ENCODE measurements at regions not wholly inside any gene's neighbourhood (a gene's known extent, or its start where the extent isn't known, plus 50 kb on each side); places are given as distances from the start of the nearest gene placed in this dataset.

GRCh38 chr1:5632814-5633213, 359.4 kb downstream of the NPHP4 start:
- POLR2A ChIA-PET = no interaction called here

GRCh38 chr1:5632224-5632623, 360.0 kb downstream of the NPHP4 start:
- ChIA-PET CTCF (no interaction called here), POLR2A (no interaction called here)
- Mint-ChIP-seq H3K4me1 (no peaks in the 10 kb centered on the region), H3K36me3 (ENCODE audit: low read depth) (no peaks in the 10 kb centered on the region), H3K4me3 (no peak overlapping the region), H3K27me3 (peaks cover 6% of the 10 kb centered on the region), H3K27ac (no peak overlapping the region), H3K9me3 (peaks cover 3% of the 10 kb centered on the region)
- no peak for TF ChIP-seq CTCF (IDR thresholded peaks at IDR 0.05)
- no peak for ATAC-seq (ENCODE audit: low read depth)
- DNase-seq = no peak
- intact Hi-C loops (cut with micrococcal nuclease) = no loop called here

More at GRCh38 chr1:5632814-5633213, 359.4 kb downstream of the NPHP4 start:
- CTCF ChIA-PET = no interaction called here
- Mint-ChIP-seq H3K9me3 (peaks cover 4% of the 10 kb centered on the region), H3K36me3 (ENCODE audit: low read depth) (no peaks in the 10 kb centered on the region), H3K4me3 (no peak overlapping the region), H3K27ac (no peak overlapping the region), H3K27me3 (peaks cover 7% of the 10 kb centered on the region), H3K4me1 (no peaks in the 10 kb centered on the region)
- no peak for DNase-seq
- no peak for TF ChIP-seq CTCF (IDR thresholded peaks at IDR 0.05)
- ATAC-seq (ENCODE audit: low read depth) = no peak
- intact Hi-C loops (cut with micrococcal nuclease) = no loop called here

- no peaks in the 10 kb centered on the region for H3K4me1 Mint-ChIP-seq
- ChIA-PET CTCF (no interaction called here), POLR2A (no interaction called here)
- H3K9me3 Mint-ChIP-seq = peaks cover 2% of the 10 kb centered on the region
- TF ChIP-seq CTCF (IDR thresholded peaks at IDR 0.05) = no peak
- H3K27me3 Mint-ChIP-seq = no peaks in the 10 kb centered on the region
- ATAC-seq (ENCODE audit: low read depth) (no peak), DNase-seq (no peak)
- no peaks in the 10 kb centered on the region for H3K36me3 Mint-ChIP-seq (ENCODE audit: low read depth)
- H3K4me3 Mint-ChIP-seq = no peak overlapping the region
- H3K27ac Mint-ChIP-seq = no peak overlapping the region
- intact Hi-C loops (cut with micrococcal nuclease) = no loop called here
These were observed 363.8 kb downstream of the NPHP4 start for GRCh38 chr1:5628416-5628815.

GRCh38 chr1:5623399-5623798, 368.8 kb downstream of the NPHP4 start:
- no peak for DNase-seq
- no peak for TF ChIP-seq CTCF (IDR thresholded peaks at IDR 0.05)
- no peak for ATAC-seq (ENCODE audit: low read depth)
- CTCF ChIA-PET = no interaction called here
- no peak overlapping the region for H3K27ac Mint-ChIP-seq
- H3K4me1 Mint-ChIP-seq = no peaks in the 10 kb centered on the region
- intact Hi-C loops (cut with micrococcal nuclease) = no loop called here
- no peaks in the 10 kb centered on the region for H3K36me3 Mint-ChIP-seq (ENCODE audit: low read depth)
- no peak overlapping the region for H3K4me3 Mint-ChIP-seq
- H3K27me3 Mint-ChIP-seq = peaks cover 2% of the 10 kb centered on the region
- peaks cover 2% of the 10 kb centered on the region for H3K9me3 Mint-ChIP-seq
- POLR2A ChIA-PET = no interaction called here

- peaks cover 2% of the 10 kb centered on the region for H3K27me3 Mint-ChIP-seq
- ChIA-PET CTCF (no interaction called here), POLR2A (no interaction called here)
- H3K27ac Mint-ChIP-seq = no peak overlapping the region
- intact Hi-C loops (cut with micrococcal nuclease) = no loop called here
- ATAC-seq (ENCODE audit: low read depth) (no peak), DNase-seq (no peak)
- no peaks in the 10 kb centered on the region for H3K4me1 Mint-ChIP-seq
- no peak for TF ChIP-seq CTCF (IDR thresholded peaks at IDR 0.05)
- peaks cover 2% of the 10 kb centered on the region for H3K9me3 Mint-ChIP-seq
- H3K4me3 Mint-ChIP-seq = no peak overlapping the region
- no peaks in the 10 kb centered on the region for H3K36me3 Mint-ChIP-seq (ENCODE audit: low read depth)
These were observed 369.8 kb downstream of the NPHP4 start for GRCh38 chr1:5622412-5622811.

Measured in activated B cell treated with CpG ODN at 0.5 μM for 24 hours (primary cell).